Fibroblast of lung (primary cell): ENCODE measurements at regions not wholly inside any gene's neighbourhood (a gene's known extent, or its start where the extent isn't known, plus 50 kb on each side); places are given as distances from the start of the nearest gene placed in this dataset.

Experiments
- DNase-seq, 2 donors: peaks; one replicate each; pipeline versions ENCODE4 v3.0.0 to v3.0.0-alpha.2; 2010; ENCODE audit warnings: low read depth in 2 of 2
- H2AFZ ChIP-seq: 2 replicates; pipeline ENCODE4 v1.5.1; 2012; ENCODE audit warnings: low read length, control low read depth, inconsistent platforms
- H3K27ac ChIP-seq: 2 replicates; pipeline ENCODE4 v1.5.1; 2011; ENCODE audit warnings: low read length, control low read depth; ENCODE audit not compliant: insufficient read depth
- H3K27me3 ChIP-seq: 2 replicates; pipeline ENCODE4 v1.5.1; 2011; ENCODE audit warnings: mild to moderate bottlenecking, low read length; ENCODE audit not compliant: control insufficient read depth, insufficient read depth
- H3K36me3 ChIP-seq: 2 replicates; pipeline ENCODE4 v1.5.1; 2011; ENCODE audit warnings: low read length; ENCODE audit not compliant: control insufficient read depth, insufficient read depth
- H3K4me1 ChIP-seq: 2 replicates; pipeline ENCODE4 v1.5.1; 2011; ENCODE audit warnings: low read length; ENCODE audit not compliant: control insufficient read depth, insufficient read depth; ENCODE audit errors: extremely low read depth
- H3K4me2 ChIP-seq: 2 replicates; pipeline ENCODE4 v1.5.1; 2011; ENCODE audit warnings: low read length, control low read depth; ENCODE audit not compliant: insufficient read depth; ENCODE audit errors: extremely low read depth
- H3K4me3 ChIP-seq, 4 experiments: fragments of 200-600 bp in 1 of 4; sonication (generic) in 1 of 4; replicated peaks in 1 of 4; 2 replicates each; pipeline ENCODE4 v1.5.1; 2011 to 2016; ENCODE audit warnings: low read length in 4 of 4, low read depth in 3 of 4, mild to moderate bottlenecking in 3 of 4, control low read depth in 2 of 4, inconsistent platforms in 1 of 4, mixed read lengths in 1 of 4; ENCODE audit not compliant: insufficient read depth in 1 of 4; ENCODE audit errors: control extremely low read depth in 1 of 4
- H3K79me2 ChIP-seq: 2 replicates; pipeline ENCODE4 v1.5.1; 2012; ENCODE audit warnings: mild to moderate bottlenecking, low read length, inconsistent platforms; ENCODE audit not compliant: control insufficient read depth, insufficient read depth
- H3K9ac ChIP-seq: 2 replicates; pipeline ENCODE4 v1.5.1; 2011; ENCODE audit warnings: mild to moderate bottlenecking, low read length, control low read depth; ENCODE audit not compliant: insufficient read depth
- H3K9me3 ChIP-seq: 2 replicates; pipeline ENCODE4 v1.5.1; 2012; ENCODE audit warnings: low read depth, low read length; ENCODE audit not compliant: control insufficient read depth, insufficient read depth
- H4K20me1 ChIP-seq: 2 replicates; pipeline ENCODE4 v1.5.1; 2011; ENCODE audit warnings: low read length; ENCODE audit not compliant: control insufficient read depth, insufficient read depth; ENCODE audit errors: extremely low read depth
- CTCF ChIP-seq, 2 donors: IDR thresholded peaks in 1 of 2; conservative IDR thresholded peaks in 1 of 2; 1 replicate in 1 of 2; 2 replicates in 1 of 2; pipeline ENCODE4 v1.5.1; 2011 to 2012; ENCODE audit warnings: low read length in 2 of 2, control low read depth in 1 of 2, inconsistent platforms in 1 of 2, low read depth in 1 of 2, mild to moderate bottlenecking in 1 of 2
- EZH2 ChIP-seq: IDR thresholded peaks from 2 replicates; pipeline ENCODE4 v1.5.1; 2012; ENCODE audit warnings: low read length, control low read depth, mild to moderate bottlenecking; ENCODE audit errors: missing control alignments

GRCh38 chr3:155015776-155016436 lies 64.2 kb upstream of the MME start:
- no peaks in the 10 kb centered on the region for H3K79me2 ChIP-seq
- H3K4me3 ChIP-seq, result no peak overlapping the region
- peak in 1 of 2 donors; percentile 27 for DNase-seq
- H3K36me3 ChIP-seq, result no peaks in the 10 kb centered on the region
- no peak for TF ChIP-seq CTCF (conservative IDR thresholded peaks at IDR 0.05 in 1 of 2, IDR thresholded peaks at IDR 0.05 in 1 of 2; ENCODE audit: low read depth in 1 of 2, low read length in 2 of 2)
- no peak for TF ChIP-seq EZH2
- no peaks in the 10 kb centered on the region for H3K4me1 ChIP-seq
- H3K27ac ChIP-seq, result no peak overlapping the region
- no peaks in the 10 kb centered on the region for H3K9me3 ChIP-seq
- no peaks in the 10 kb centered on the region for H4K20me1 ChIP-seq
- no peak overlapping the region for H3K9ac ChIP-seq
- no peaks in the 10 kb centered on the region for H3K27me3 ChIP-seq
- H2AFZ ChIP-seq, result no peak overlapping the region
- H3K4me2 ChIP-seq, result no peak overlapping the region

- no peak overlapping the region for H3K27ac ChIP-seq
- no peak for TF ChIP-seq CTCF (conservative IDR thresholded peaks at IDR 0.05 in 1 of 2, IDR thresholded peaks at IDR 0.05 in 1 of 2; ENCODE audit: low read depth in 1 of 2, low read length in 2 of 2)
- TF ChIP-seq EZH2, result no peak
Measured at GRCh38 chr3:155014953-155015352, 65.2 kb upstream of the MME start.

GRCh38 chr3:155013427-155013826 lies 66.7 kb upstream of the MME start:
- no peak overlapping the region for H2AFZ ChIP-seq
- no peaks in the 10 kb centered on the region for H3K36me3 ChIP-seq
- no peak overlapping the region for H3K27ac ChIP-seq
- no peak for TF ChIP-seq EZH2
- TF ChIP-seq CTCF (conservative IDR thresholded peaks at IDR 0.05 in 1 of 2, IDR thresholded peaks at IDR 0.05 in 1 of 2; ENCODE audit: low read depth in 1 of 2, low read length in 2 of 2), result no peak
- H3K27me3 ChIP-seq, result no peaks in the 10 kb centered on the region
- DNase-seq, result no peak
- H3K4me2 ChIP-seq, result no peak overlapping the region
- no peak overlapping the region for H3K9ac ChIP-seq
- H3K4me3 ChIP-seq, result no peak overlapping the region
- H4K20me1 ChIP-seq, result no peaks in the 10 kb centered on the region
- no peaks in the 10 kb centered on the region for H3K9me3 ChIP-seq
- H3K79me2 ChIP-seq, result no peaks in the 10 kb centered on the region
- H3K4me1 ChIP-seq, result no peaks in the 10 kb centered on the region

More at GRCh38 chr3:155014953-155015352, 65.2 kb upstream of the MME start:
- Histone ChIP-seq H3K27me3 (no peaks in the 10 kb centered on the region), H3K4me3 (no peak overlapping the region), H3K9me3 (no peaks in the 10 kb centered on the region), H3K79me2 (no peaks in the 10 kb centered on the region), H4K20me1 (no peaks in the 10 kb centered on the region), H3K36me3 (no peaks in the 10 kb centered on the region), H2AFZ (no peak overlapping the region), H3K9ac (no peak overlapping the region), H3K4me2 (no peak overlapping the region), H3K4me1 (no peaks in the 10 kb centered on the region)
- DNase-seq, result no peak
